H7 (cell line): ENCODE measurements at regions not wholly inside any gene's neighbourhood (a gene's known extent, or its start where the extent isn't known, plus 50 kb on each side); places are given as distances from the start of the nearest gene placed in this dataset.
A peak's percentile ranks its signal among the peaks of the same experiment; 100 is the strongest.

Experiments used
- DNase-seq: peaks from one replicate; pipeline ENCODE4 v3.0.0; 2012
- H3K27me3 ChIP-seq: 2 replicates; pipeline ENCODE4 v1.6.0; 2011; ENCODE audit warnings: mild to moderate bottlenecking, low read length; ENCODE audit not compliant: control insufficient read depth, insufficient read depth
- H3K36me3 ChIP-seq: replicated peaks from 2 replicates; pipeline ENCODE4 v1.5.1; 2011; ENCODE audit warnings: low read length; ENCODE audit not compliant: control insufficient read depth, insufficient read depth
- H3K4me3 ChIP-seq: 2 replicates; pipeline ENCODE4 v1.5.1; 2011; ENCODE audit warnings: low read depth, mild to moderate bottlenecking, control low read depth, low read length, moderate library complexity; ENCODE audit not compliant: insufficient read depth

- no peak for DNase-seq
- H3K27me3 ChIP-seq = no peaks in the 10 kb centered on the region
- no peak overlapping the region for H3K4me3 ChIP-seq
- H3K36me3 ChIP-seq = no peaks in the 10 kb centered on the region
Observed at GRCh38 chr17:14935139-14935841, 329.8 kb downstream of the PMP22 start.

GRCh38 chr17:14933676-14934075, 331.4 kb downstream of the PMP22 start:
- no peak for DNase-seq
- no peaks in the 10 kb centered on the region for H3K36me3 ChIP-seq
- H3K4me3 ChIP-seq = no peak overlapping the region
- H3K27me3 ChIP-seq = no peaks in the 10 kb centered on the region

GRCh38 chr17:14926526-14927122, 338.5 kb downstream of the PMP22 start:
- H3K4me3 ChIP-seq = no peak overlapping the region
- no peaks in the 10 kb centered on the region for H3K36me3 ChIP-seq
- peak; percentile 47 for DNase-seq
- H3K27me3 ChIP-seq = no peaks in the 10 kb centered on the region

DNA sequence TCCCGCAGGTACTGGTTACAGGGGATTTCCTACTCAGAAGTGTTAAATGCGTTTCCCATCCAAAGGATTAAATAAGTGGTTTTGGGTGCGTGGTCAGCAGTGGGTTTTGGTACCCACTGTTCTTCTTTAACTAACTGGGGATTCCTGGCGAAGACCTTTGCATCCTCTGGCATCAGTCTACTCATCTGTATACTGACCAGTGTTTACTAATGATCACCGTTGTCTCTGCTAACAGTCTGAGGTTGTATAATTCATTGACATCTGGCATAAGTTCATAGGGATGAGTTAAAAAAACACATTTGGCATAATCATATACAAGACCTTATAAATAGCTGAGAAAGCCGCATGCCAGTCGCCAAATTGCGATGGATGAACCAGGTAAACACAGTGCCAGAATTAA, 339.1 kb downstream of the PMP22 start:
- H3K27me3 ChIP-seq = no peaks in the 10 kb centered on the region
- H3K4me3 ChIP-seq = no peak overlapping the region
- DNase-seq = no peak
- H3K36me3 ChIP-seq = no peaks in the 10 kb centered on the region

DNA sequence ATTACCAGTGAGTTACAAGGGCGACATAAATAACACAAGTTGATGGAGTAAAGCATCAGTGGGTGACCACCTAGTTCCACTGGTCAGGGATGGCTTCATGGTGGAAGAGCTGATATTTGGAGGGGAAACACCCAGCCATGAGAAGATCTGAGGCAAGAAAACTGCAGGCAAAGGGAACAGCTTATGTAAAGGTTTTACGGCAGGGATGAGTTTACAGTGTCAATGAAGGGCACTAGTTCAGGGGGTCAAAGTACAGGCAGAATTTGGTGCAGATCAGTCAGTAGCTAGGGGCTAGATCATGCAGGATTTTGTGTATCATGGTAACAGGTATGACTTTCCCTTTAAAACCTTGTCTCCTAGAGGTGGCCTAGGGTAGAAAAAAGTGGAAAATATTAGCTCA, 339.6 kb downstream of the PMP22 start:
- no peaks in the 10 kb centered on the region for H3K27me3 ChIP-seq
- H3K36me3 ChIP-seq = no peaks in the 10 kb centered on the region
- no peak for DNase-seq
- no peak overlapping the region for H3K4me3 ChIP-seq

- Histone ChIP-seq H3K27me3 (no peaks in the 10 kb centered on the region), H3K36me3 (no peaks in the 10 kb centered on the region), H3K4me3 (no peak overlapping the region)
- DNase-seq = no peak
Observed at GRCh38 chr17:14923981-14924380, 341.1 kb downstream of the PMP22 start.

DNA sequence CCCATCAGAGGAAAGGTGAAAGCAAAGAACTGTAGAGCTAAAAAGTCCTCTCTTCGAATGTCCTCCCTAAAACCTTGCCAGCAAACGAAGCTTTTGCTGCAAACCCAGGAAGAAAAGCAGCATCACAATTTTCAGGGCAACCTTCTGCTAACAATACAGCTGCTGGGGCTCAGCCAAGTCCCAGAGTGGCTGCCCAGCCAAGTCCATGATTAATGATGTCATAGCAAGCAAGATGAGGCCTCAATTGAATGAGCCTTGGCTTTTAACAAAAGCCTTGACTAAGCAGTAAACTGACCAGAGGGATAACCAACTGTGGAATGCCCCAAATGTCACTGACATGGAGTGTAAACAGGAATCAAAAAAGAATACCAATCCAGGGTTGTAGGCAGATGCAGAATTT, 342.7 kb downstream of the PMP22 start:
- Histone ChIP-seq H3K27me3 (no peaks in the 10 kb centered on the region), H3K36me3 (no peaks in the 10 kb centered on the region), H3K4me3 (no peak overlapping the region)
- DNase-seq = no peak

GRCh38 chr17:14921936-14922335, 343.2 kb downstream of the PMP22 start:
- H3K27me3 ChIP-seq = no peaks in the 10 kb centered on the region
- DNase-seq = no peak
- no peak overlapping the region for H3K4me3 ChIP-seq
- H3K36me3 ChIP-seq = no peaks in the 10 kb centered on the region

DNA sequence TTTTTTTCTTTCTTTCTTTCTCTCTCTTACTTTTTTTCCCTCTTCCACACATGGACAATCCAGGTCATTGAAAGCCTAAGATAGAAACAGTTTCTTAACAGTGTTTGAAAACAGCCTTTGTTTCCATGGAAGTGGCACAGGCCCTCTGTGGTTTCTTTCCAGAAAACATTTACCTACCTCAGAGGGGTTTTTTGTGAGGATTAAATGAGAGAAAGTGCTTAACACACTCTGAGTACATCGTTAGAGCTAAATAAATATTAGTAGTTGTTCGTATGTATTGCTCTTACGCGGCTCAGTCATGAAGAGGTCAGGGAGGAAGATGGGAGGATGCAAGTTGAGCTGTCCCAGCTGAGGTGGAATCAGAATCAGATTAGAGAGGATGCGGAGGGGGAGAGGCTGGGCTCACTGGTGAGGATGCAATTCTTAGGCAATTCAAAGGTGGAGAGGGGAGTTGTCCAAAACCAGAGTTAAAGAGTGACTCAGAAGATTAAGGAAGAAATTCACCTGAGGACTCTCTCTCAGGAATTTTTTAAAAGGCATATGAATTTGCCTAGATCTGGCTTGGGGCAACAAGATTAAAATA, 345.4 kb downstream of the PMP22 start:
- no peak for DNase-seq
- H3K36me3 ChIP-seq = no peaks in the 10 kb centered on the region
- no peak overlapping the region for H3K4me3 ChIP-seq
- no peaks in the 10 kb centered on the region for H3K27me3 ChIP-seq

DNA sequence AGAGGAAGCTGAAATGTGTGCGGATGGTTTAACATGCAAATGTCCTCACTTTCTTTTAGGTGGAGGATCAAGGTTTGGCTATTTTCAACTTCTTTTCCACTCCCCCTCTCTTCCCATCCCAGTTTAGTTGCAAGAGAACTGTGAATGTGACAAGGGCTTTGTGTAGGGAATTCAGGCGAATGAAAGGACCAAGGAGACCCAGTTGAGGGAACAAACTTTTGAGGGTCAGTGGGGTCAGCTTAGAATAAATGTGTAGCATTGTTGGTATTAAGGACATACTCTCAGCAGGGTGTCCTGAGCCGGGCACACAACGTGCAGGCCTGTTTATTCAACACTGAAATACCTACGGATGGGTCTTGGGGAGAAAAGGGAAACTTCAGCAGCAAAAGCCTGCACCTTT, 346.0 kb downstream of the PMP22 start:
- Histone ChIP-seq H3K4me3 (no peak overlapping the region), H3K27me3 (no peaks in the 10 kb centered on the region), H3K36me3 (no peaks in the 10 kb centered on the region)
- no peak for DNase-seq

- H3K27me3 ChIP-seq = no peaks in the 10 kb centered on the region
- DNase-seq = no peak
- no peak overlapping the region for H3K4me3 ChIP-seq
- no peaks in the 10 kb centered on the region for H3K36me3 ChIP-seq
Observed at GRCh38 chr17:14918540-14918939, 346.6 kb downstream of the PMP22 start.

DNA sequence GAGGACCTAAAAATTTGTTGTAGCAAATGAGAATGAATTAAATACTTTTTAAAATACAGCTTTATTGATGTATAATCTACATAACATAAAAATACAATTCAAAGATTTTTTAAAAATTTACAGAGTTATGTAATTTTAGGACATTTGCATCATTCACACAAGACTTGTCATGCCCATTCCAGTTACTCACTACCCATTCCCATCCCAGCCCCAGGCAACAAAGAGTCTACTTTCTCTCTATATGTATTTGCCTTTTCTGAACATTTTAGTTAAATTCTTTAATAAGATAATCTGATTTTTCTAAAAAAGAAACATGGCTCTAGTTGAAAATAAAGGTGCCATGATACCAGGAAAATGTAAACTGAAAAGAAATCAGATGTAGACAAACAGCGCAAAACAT, 354.2 kb downstream of the PMP22 start:
- DNase-seq = no peak
- Histone ChIP-seq H3K4me3 (no peak overlapping the region), H3K27me3 (no peaks in the 10 kb centered on the region), H3K36me3 (no peaks in the 10 kb centered on the region; the same call in 1 of the 2 replicates)

- no peaks in the 10 kb centered on the region for H3K27me3 ChIP-seq
- H3K36me3 ChIP-seq = no peaks in the 10 kb centered on the region
- no peak for DNase-seq
- H3K4me3 ChIP-seq = no peak overlapping the region
Observed at GRCh38 chr17:14904386-14904785, 360.7 kb downstream of the PMP22 start.

GRCh38 chr17:14903854-14904253, 361.3 kb downstream of the PMP22 start:
- no peak for DNase-seq
- no peaks in the 10 kb centered on the region for H3K36me3 ChIP-seq
- H3K4me3 ChIP-seq = no peak overlapping the region
- no peaks in the 10 kb centered on the region for H3K27me3 ChIP-seq

DNA sequence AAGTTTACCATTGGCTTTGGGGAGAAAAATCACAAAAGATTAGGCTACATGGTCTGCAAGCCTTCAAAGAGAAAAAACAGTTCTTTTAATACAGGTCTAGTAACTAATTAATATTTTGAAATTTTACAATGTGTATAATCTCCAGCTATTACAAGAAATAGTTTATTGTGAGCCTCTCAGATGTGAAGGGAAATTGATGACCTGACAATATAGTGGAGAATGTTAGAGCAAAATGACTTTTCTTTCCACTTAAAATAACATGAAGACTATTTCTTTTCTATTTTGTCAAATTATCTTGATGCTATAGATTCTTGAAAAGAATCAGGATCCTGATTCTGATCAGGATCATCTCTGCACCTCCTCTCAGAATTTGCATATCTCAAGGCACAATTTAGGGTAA, 362.3 kb downstream of the PMP22 start:
- no peak for DNase-seq
- H3K27me3 ChIP-seq = no peaks in the 10 kb centered on the region
- no peak overlapping the region for H3K4me3 ChIP-seq
- no peaks in the 10 kb centered on the region for H3K36me3 ChIP-seq
